Hepatocyte (in vitro differentiated cells): ENCODE measurements at regions not wholly inside any gene's neighbourhood (a gene's known extent, or its start where the extent isn't known, plus 50 kb on each side); places are given as distances from the start of the nearest gene placed in this dataset. TPM values are rescaled to one million over a fixed set of nuclear protein-coding genes. Genes with fewer than 3 reads are reported as not detected.
"Not testable (repeated sequence)": the region's sequence is repeated elsewhere in the genome, so short reads cannot be mapped to it uniquely, and the experiment has no call there.

Experiments
- DNase-seq: peaks from one replicate; pipeline ENCODE4 v3.0.0-alpha.2; 2016; ENCODE audit warnings: low spot score
- H2AFZ ChIP-seq: fragments of 200-600 bp; sonication (generic); 2 replicates; pipeline ENCODE4 v1.6.0; 2016; ENCODE audit warnings: antibody characterized with exemption, mild to moderate bottlenecking
- H3K27ac ChIP-seq: fragments of 200-600 bp; sonication (generic); 2 replicates; pipeline ENCODE4 v1.5.1; 2016; ENCODE audit warnings: mild to moderate bottlenecking
- H3K27me3 ChIP-seq: fragments of 200-600 bp; sonication (generic); 2 replicates; pipeline ENCODE4 v1.6.1; 2016
- H3K36me3 ChIP-seq: fragments of 200-600 bp; sonication (generic); replicated peaks from 2 replicates; pipeline ENCODE4 v1.5.1; 2016; ENCODE audit warnings: low read depth; ENCODE audit not compliant: insufficient read depth
- H3K4me1 ChIP-seq: fragments of 200-600 bp; sonication (generic); 2 replicates; pipeline ENCODE4 v1.5.1; 2016; ENCODE audit warnings: mild to moderate bottlenecking, moderate library complexity; ENCODE audit not compliant: insufficient read depth
- H3K4me2 ChIP-seq: fragments of 200-600 bp; sonication (generic); 2 replicates; pipeline ENCODE4 v1.6.0; 2016
- H3K4me3 ChIP-seq: fragments of 200-600 bp; sonication (generic); 2 replicates; pipeline ENCODE4 v1.5.1; 2016; ENCODE audit warnings: mild to moderate bottlenecking
- H3K79me2 ChIP-seq: fragments of 200-600 bp; sonication (generic); 2 replicates; pipeline ENCODE4 v1.6.0; 2017; ENCODE audit warnings: mild to moderate bottlenecking
- H3K9me2 ChIP-seq: fragments of 200-600 bp; sonication (generic); replicated peaks from 2 replicates; pipeline ENCODE4 v1.6.0; 2017; ENCODE audit warnings: mild to moderate bottlenecking; ENCODE audit not compliant: insufficient read depth
- H3K9me3 ChIP-seq: fragments of 200-600 bp; sonication (generic); 2 replicates; pipeline ENCODE4 v1.5.1; 2016; ENCODE audit warnings: low read depth, mild to moderate bottlenecking
- H4K20me1 ChIP-seq: fragments of 200-600 bp; sonication (generic); 2 replicates; pipeline ENCODE4 v1.6.0; 2016; ENCODE audit warnings: mild to moderate bottlenecking; ENCODE audit not compliant: insufficient read depth, poor library complexity, severe bottlenecking
- WGBS: methylation state at CpG from one replicate; pipeline ENCODE4 v1.1.6; 2016; ENCODE audit warnings: low lambda C conversion rate; ENCODE audit errors: missing lambda C conversion rate; 5-methylcytosine and 5-hydroxymethylcytosine counted together
- small RNA-seq: library from RNA; depleted of rRNA; stranded (forward); fragments of <200 nt; gene quantifications from one replicate; pipeline ENCODE3, GENCODE V24; 2014

DNA sequence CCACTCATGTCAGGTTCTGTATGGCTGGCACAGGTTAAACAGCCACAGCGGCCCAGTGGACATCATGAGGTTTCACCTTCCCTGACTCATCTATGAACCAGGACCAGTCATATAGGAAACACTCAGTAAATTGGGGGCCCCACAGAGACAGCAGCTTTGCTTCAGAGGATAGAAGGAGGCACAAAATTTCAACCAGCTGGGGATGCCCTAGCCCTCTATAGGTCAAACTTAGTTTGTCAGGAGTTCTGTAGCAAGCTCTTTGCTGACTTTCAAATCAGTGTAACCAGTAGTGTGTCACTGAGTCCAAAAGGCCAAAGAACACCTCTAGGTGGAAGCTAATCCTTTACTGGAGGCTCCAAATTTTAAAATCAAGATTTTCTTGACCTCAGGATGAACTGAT is 4157.8 kb upstream of the TPTE start:
- not testable (repeated sequence) for H3K9me3 ChIP-seq, H3K36me3 ChIP-seq, H3K9me2 ChIP-seq, DNase-seq, H2AFZ ChIP-seq, H3K4me1 ChIP-seq, H3K79me2 ChIP-seq, H3K4me2 ChIP-seq, H3K4me3 ChIP-seq, H3K27me3 ChIP-seq, H4K20me1 ChIP-seq, H3K27ac ChIP-seq
- no CpG with 5 or more reads among the region's 1 CpG for WGBS

DNA sequence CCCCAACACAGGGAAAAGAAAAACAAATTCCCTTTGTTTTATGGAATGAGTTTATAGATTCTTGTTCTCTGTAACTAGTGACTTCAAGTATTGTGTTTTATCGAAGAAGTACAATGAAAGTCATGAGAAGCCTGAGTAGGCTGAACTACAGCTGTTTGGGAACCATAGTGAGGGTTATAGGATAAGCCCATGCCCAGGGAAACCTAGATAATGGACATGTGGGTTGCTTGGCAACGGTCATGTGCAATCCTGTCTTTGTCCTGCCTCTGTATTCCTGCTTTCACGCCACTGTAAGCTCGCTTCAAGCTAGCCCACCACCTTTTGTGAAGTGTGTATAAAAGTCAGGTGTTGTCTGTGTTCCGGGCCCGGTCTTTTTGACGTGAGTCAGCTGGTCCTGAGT is 4152.6 kb upstream of the TPTE start:
- H3K4me2 ChIP-seq, H3K27ac ChIP-seq, H4K20me1 ChIP-seq, H3K27me3 ChIP-seq, H3K9me2 ChIP-seq, H3K79me2 ChIP-seq, H2AFZ ChIP-seq, H3K4me3 ChIP-seq, H3K9me3 ChIP-seq, H3K36me3 ChIP-seq, H3K4me1 ChIP-seq: not testable (repeated sequence)
- WGBS, result 14% methylated on average over 7 of the region's 7 CpGs
- DNase-seq, result peak; percentile 28

DNA sequence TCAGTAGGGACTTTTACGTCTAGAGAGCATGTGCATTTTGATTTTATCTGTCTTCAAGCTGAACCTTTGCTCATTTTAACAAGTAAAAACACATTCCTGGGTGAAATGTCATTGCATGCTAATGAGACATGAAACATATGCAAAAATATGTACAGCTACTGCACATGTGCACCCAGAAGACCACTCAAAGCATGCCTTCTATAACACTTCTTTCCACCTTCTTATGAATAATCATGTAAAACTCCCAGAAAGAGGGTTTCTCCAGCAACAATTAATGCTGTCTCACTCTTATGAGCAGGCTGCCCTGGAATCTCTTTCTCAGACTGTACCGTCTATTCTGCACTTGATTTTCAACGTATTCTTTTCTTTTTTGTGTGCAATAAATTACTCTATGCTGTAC is 4148.1 kb upstream of the TPTE start:
- H3K4me2 ChIP-seq, result peak overlapping the region; percentile 55
- H3K79me2 ChIP-seq, H3K36me3 ChIP-seq, H3K9me3 ChIP-seq, H3K27ac ChIP-seq, H3K4me3 ChIP-seq, H4K20me1 ChIP-seq, H2AFZ ChIP-seq, H3K4me1 ChIP-seq, H3K9me2 ChIP-seq, H3K27me3 ChIP-seq: not testable (repeated sequence)
- DNase-seq, result peak; percentile 4
- 50% methylated on average over 1 of the region's 3 CpGs for WGBS

DNA sequence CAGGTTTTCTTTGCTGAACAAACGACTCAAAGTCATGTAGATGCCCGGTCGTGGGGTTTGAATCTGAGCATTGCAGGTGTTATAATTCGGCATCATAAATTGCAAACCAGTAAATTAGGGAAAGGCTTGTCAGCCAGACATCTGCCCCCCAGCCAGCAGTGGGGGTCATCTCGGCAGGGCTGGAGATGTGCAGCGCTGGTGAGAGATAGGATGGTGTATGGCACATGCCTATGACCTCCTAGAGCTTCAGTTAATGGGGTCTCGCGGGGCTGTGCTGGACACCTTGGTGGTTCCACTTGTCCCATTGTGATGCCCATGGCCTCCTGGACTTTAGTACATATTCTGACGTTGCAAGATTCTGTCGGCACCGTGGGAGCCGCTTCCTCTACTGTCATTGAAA is 4147.2 kb upstream of the TPTE start:
- H4K20me1 ChIP-seq, H3K36me3 ChIP-seq, H3K4me1 ChIP-seq, H3K9me3 ChIP-seq, H3K9me2 ChIP-seq, H3K27me3 ChIP-seq, H3K4me3 ChIP-seq, H3K27ac ChIP-seq, H3K79me2 ChIP-seq: not testable (repeated sequence)
- WGBS, result 30% methylated on average over 12 of the region's 12 CpGs
- Histone ChIP-seq H3K4me2 (peak overlapping the region; percentile 65), H2AFZ (peak overlapping the region; percentile 75)
- DNase-seq, result peak; percentile 5

DNA sequence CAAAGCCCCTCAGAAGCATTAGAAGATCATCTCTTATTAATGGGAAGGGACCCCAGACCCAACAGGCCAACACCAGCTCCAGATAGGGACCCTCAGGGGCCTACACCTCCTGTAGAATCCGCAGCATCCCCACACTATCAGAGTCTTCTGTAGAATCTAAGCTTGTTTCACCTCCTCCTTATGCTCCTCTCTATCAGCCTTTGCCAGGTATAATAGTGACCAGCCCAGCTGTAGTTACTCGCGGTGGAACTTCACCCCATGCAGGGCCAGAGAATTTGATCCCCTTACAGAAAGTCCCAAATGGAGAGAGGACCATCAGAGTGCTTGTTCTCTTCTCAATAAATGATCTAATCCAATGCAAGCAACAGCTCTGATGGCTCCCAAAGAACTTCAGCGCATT is 4146.5 kb upstream of the TPTE start:
- H3K27ac ChIP-seq, H2AFZ ChIP-seq, H4K20me1 ChIP-seq, H3K79me2 ChIP-seq, H3K9me3 ChIP-seq, H3K4me1 ChIP-seq, H3K4me3 ChIP-seq, H3K27me3 ChIP-seq, H3K4me2 ChIP-seq, H3K9me2 ChIP-seq, H3K36me3 ChIP-seq: not testable (repeated sequence)
- 65% methylated on average over 4 of the region's 4 CpGs for WGBS
- peak; percentile 2 for DNase-seq

DNA sequence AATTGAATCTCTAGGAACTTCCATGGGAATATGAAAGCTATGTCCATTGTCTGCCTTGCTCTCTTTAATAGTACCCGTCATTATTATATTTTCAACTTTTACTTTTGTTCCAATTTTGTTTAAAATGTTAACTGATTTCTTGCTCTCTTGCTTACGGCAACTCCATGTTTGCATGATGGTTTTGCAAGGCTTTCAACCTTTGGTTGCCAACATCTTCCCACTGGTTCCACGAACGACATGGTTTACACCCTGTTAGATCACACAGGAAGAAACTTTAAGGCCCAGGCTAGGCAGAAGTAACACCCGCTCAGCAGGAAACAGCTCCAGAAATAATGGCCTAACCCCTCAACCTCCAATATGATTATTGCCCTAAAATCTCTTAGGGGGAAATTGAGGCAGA is 4145.6 kb upstream of the TPTE start:
- H3K9me3 ChIP-seq, H4K20me1 ChIP-seq, H3K79me2 ChIP-seq, H3K27ac ChIP-seq, H3K36me3 ChIP-seq, H3K4me3 ChIP-seq, H2AFZ ChIP-seq, H3K4me2 ChIP-seq, H3K27me3 ChIP-seq, DNase-seq, H3K9me2 ChIP-seq, H3K4me1 ChIP-seq: not testable (repeated sequence)
- WGBS, result 65% methylated on average over 5 of the region's 5 CpGs

DNA sequence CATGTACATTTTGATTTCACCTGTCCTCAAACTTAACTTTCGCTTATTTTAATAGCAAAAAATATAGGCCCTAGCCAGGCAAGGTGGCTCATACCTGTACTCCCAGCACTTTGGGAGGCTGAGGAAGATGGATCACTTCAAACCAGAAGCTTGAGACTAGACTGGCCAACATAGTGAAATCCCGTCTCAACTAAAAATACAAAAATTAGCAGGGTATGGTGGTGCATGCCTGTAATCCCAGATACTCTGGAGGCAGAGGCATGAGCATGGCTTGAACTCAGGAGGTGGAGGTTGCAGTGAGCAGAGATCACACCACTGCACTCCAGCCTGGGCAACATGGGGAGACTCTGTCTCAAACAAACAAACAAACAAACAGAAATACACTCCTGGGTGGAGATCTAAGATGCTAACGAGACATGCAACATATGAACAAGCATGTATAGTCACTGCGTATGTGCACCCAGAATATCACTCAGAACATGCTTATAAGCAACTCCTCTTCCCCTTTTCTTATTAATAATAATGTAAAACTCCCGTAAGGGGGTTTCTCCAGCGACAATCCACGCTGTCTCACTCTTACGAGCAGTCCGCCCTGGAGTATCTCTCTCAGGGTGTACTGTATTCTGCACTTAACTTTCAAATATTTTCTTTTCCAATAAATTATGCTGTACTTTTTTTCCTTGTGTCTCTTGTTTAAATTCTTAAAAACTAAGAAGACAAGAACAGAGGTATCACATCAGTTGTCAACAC is 4144.9 kb upstream of the TPTE start:
- H3K79me2 ChIP-seq, H3K9me3 ChIP-seq, H3K4me1 ChIP-seq, H3K9me2 ChIP-seq, H2AFZ ChIP-seq, H3K27ac ChIP-seq, H3K36me3 ChIP-seq, H3K27me3 ChIP-seq, H3K4me2 ChIP-seq, H3K4me3 ChIP-seq, H4K20me1 ChIP-seq, DNase-seq: not testable (repeated sequence)
- WGBS, result 66% methylated on average over 9 of the region's 9 CpGs

Small RNA genes in the stretch of these regions (small RNA-seq; reads per million reads assigned to genes)
- not detected for gene RF00019
